ENCODE measurements at regions not wholly inside any gene's neighbourhood (a gene's known extent, or its start where the extent isn't known, plus 50 kb on each side); places are given as distances from the start of the nearest gene placed in this dataset.
"Not testable (repeated sequence)": the region's sequence is repeated elsewhere in the genome, so short reads cannot be mapped to it uniquely, and the experiment has no call there.

DNA sequence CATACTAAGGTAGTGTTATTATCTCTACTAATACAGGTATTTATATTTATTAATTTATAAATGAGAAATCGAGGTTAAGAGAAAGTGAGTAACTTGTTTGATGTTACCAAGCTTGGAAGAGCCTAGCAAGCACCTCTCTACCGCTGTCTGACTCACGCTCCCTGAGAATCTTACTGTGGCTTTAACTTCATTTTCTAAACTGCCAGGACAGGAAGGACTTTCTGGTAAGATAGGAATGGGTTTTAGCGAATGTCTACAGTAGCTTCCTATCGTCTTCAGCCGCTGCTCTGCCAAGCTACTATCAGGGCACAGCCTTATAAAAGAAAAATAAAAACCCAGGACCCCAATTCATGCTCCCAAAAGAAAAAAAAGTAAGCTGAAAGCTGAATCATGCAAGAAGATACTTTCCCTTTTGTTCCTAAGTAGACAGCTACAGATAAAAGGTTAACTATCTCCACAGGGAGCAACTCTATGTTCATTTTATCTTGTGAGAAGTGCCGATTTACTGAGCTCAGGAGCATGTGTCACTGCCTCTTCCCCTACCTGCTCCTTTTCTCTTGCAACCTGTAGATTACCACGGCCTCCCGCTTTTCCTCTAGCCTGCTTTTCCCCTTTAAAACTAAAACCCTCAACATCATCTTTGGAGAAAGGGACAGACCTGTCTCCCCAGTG lies 60.2 kb downstream of the THNSL1 start:
- intact Hi-C loops (cut with DNase I), result no loop called here
- no peak for DNase-seq

- intact Hi-C loops (cut with DNase I), result no loop called here
Measured at GRCh38 chr10:25078658-25079431, 62.4 kb downstream of the THNSL1 start.

GRCh38 chr10:25080880-25081581 lies 64.6 kb downstream of the THNSL1 start:
- DNase-seq, result peak; percentile 66 to 97 (median 86)
- intact Hi-C loops (cut with DNase I), result loop anchor here (2.0 to 10.0 kb wide), 4 partner anchors 54 to 466 kb away; partner anchors contain the start of gene ARHGAP21

More at GRCh38 chr10:25078658-25079431, 62.4 kb downstream of the THNSL1 start:
- DNase-seq, result no peak

DNA sequence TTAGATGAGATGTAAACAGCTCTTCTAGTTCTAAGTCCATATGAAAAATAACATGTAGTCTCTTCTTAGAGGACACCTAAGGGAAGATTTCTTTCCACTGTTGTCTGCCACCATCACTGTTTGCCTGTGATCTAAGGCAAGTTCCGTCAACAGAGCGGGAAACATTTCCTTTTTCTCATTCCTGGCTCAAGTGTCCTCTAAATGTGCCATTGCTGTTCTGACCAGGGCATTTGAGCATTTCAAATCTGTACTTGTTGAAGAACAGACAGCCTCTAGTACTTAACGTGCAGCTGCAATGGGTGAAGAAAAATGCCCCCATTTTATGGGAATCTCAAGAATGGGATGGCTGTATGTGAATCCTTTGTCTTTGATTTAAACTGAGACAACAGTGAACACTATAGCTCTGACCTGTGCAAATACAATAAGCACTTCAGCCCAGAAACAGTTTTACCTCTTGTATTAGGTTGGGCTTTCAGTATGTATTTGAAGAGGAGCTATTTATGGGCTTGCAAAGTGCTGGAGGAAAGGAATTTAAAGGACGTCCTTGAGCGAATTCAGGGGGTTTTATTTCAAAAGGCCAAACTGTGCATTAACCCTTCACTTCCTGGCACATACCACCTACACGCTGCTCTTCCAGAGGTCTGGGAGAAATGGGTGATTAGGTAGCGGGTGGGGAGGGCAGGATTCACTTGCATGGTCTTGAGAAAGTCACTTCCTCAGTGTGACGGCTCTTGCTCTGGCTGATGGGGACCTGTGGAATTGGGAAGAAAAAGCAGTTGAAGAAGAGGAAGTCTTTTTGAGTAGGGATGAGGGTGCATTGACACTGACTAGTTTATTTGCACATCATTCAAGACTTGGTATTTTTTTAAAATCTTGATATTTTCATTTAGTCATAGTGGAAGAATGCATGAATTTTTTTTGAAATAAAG lies 66.1 kb downstream of the THNSL1 start:
- intact Hi-C loops (cut with DNase I), result loop anchor here (10.0 kb wide), 3 partner anchors 358 to 468 kb away; partner anchors contain the start of gene ARHGAP21

GRCh38 chr10:25083546-25084111 lies 67.2 kb downstream of the THNSL1 start:
- DNase-seq, result peak in 7 of 10 donors; percentile 8 to 78 (median 57)
- intact Hi-C loops (cut with DNase I), result loop anchor here (10.0 kb wide), 3 partner anchors 359 to 469 kb away; partner anchors contain the start of gene ARHGAP21

More for the DNA sequence above, 66.1 kb downstream of the THNSL1 start:
- DNase-seq, result no peak

- intact Hi-C loops (cut with DNase I), result loop anchor here (10.0 kb wide), 3 partner anchors 360 to 470 kb away; partner anchors contain the start of gene ARHGAP21
- no peak for DNase-seq
Measured at GRCh38 chr10:25084447-25084846, 68.0 kb downstream of the THNSL1 start.

DNA sequence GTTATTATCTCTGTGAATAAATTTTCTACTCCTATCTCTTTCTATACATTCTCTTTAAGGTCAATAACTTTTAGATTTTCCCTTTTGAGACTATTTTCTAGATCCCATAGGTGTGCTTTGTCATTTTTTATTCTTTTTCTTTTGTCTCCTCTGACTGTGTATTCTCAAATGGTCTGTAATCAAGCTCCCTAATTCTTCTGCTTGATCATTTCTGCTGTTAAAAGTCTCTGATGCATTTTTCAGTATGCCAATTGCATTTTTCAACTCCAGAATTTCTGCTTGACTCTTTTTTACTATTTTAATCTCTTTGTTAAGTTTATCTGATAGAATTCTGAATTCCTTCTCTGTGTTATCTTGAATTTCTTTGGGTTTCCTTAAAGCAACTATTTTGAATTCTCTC lies 78.2 kb downstream of the THNSL1 start:
- no peak for DNase-seq
- intact Hi-C loops (cut with DNase I), result no loop called here

- DNase-seq, result no peak
- intact Hi-C loops (cut with DNase I), result no loop called here
Measured at GRCh38 chr10:25097669-25098411, 77.0 kb upstream of the GPR158 start.

DNA sequence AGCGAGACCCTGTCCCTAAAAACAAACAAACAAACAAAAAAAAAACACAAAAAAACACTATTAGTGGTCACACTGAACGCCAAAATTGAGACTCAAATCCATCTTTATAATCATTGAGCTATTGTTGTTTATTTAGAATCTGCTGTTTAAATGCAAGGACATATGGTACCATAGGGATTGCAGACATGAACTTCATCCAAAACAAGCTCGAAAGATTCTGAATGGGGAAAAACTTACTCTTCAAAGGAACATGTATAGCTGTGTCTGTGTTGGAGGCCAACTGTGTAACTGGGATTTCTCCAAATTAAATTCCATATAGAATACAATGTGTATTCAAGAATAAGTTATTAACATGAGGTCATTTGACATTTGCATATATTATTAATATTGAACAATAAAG lies 74.7 kb upstream of the GPR158 start:
- DNase-seq, result no peak
- intact Hi-C loops (cut with DNase I), result no loop called here

DNA sequence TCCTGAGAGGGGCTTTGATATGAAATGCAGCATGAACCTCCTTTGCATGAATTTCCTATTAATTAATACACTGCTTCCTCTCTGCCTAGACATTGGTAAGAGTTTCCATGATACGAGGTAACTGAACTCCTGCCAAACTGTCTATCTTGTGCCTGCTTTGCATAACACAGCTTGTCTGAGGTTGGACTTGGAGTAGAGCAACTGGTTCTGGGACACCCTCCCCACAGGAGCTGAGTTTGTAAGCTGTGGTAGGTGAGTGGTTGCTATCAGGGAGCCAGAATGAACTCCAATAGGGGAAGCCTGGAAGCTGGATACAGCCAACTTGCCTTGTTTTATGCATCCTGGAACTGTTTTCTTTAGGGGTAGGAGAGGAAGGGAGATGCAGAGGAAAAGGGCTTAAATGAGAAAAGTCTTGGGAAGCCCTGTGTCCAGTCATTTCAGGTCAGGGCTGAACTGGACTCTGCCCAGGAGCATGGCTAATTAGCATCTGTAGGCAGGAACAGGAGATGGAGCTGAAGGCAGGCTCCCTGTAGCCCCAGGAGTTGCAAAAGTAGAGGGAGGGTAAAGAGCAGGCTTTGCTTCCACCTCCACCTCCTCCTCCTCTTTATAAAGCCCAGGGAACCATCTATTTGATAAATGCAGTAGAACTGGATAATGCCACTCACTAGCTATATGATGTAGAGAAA lies 73.2 kb upstream of the GPR158 start:
- intact Hi-C loops (cut with DNase I), result no loop called here
- no peak for DNase-seq

- intact Hi-C loops (cut with DNase I), result no loop called here
- no peak for DNase-seq
Measured at GRCh38 chr10:25102147-25102822, 72.5 kb upstream of the GPR158 start.

DNA sequence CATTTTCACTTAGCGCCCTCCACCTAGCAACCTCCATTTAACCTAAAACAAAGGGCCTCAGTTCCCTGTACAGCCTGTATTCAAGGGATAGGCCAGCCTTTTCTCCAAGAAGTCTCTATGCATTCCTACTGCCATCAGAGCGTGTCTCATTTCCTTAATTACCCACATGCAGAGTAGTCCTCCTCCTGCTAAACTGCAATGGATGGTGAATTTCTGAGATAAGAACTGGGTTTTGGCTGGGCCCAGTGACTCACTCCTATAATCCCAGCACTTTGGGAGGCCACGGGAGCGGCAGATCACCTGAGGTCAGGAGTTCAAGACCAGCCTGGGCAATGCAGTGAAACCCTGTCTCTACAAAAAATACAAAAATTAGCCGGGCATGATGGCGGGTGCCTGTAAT lies 71.1 kb upstream of the GPR158 start:
- intact Hi-C loops (cut with DNase I), result no loop called here
- DNase-seq, result no peak

- no peak for DNase-seq
- intact Hi-C loops (cut with DNase I), result no loop called here
Measured at GRCh38 chr10:25104441-25104840, 70.4 kb upstream of the GPR158 start.

GRCh38 chr10:25105262-25105661 lies 69.5 kb upstream of the GPR158 start:
- DNase-seq, result no peak
- intact Hi-C loops (cut with DNase I), result no loop called here

- intact Hi-C loops (cut with DNase I), result no loop called here
- no peak for DNase-seq
Measured at GRCh38 chr10:25105743-25106260, 69.0 kb upstream of the GPR158 start.

- intact Hi-C loops (cut with DNase I), result no loop called here
Measured at GRCh38 chr10:25107756-25108155, 67.0 kb upstream of the GPR158 start.

GRCh38 chr10:25109896-25110295 lies 64.9 kb upstream of the GPR158 start:
- DNase-seq, result not testable (repeated sequence)
- intact Hi-C loops (cut with DNase I), result loop anchor here (5.0 kb wide), 2 partner anchors 62 to 572 kb away; no protein-coding TSS in a partner anchor

More at GRCh38 chr10:25107756-25108155, 67.0 kb upstream of the GPR158 start:
- no peak for DNase-seq

All from posterior cingulate gyrus (tissue), 11 donors.